Smooth muscle cell (in vitro differentiated cells): ENCODE measurements at regions not wholly inside any gene's neighbourhood (a gene's known extent, or its start where the extent isn't known, plus 50 kb on each side); places are given as distances from the start of the nearest gene placed in this dataset.

Experiments
- DNase-seq: peaks from one replicate; lab custom pipeline; 2025; ENCODE audit not compliant: unreplicated experiment; lab: John Stamatoyannopoulos, UW
- H2AFZ ChIP-seq: fragments of 200-600 bp; sonication (generic); 2 replicates; pipeline ENCODE4 v1.6.0; 2016; ENCODE audit warnings: antibody characterized with exemption, low read depth, mild to moderate bottlenecking
- H3F3A ChIP-seq: fragments of 200-600 bp; sonication (generic); 2 replicates; pipeline ENCODE4 v1.6.0; 2017; ENCODE audit warnings: antibody characterized with exemption, low read depth
- H3K27ac ChIP-seq: fragments of 200-600 bp; sonication (generic); 2 replicates; pipeline ENCODE4 v1.5.1; 2016; ENCODE audit warnings: low read depth, mild to moderate bottlenecking
- H3K27me3 ChIP-seq: fragments of 200-600 bp; sonication (generic); 2 replicates; pipeline ENCODE4 v1.6.1; 2016; ENCODE audit warnings: low read depth, mild to moderate bottlenecking
- H3K36me3 ChIP-seq: fragments of 200-600 bp; sonication (generic); 2 replicates; pipeline ENCODE4 v1.5.1; 2016; ENCODE audit warnings: low read depth
- H3K4me1 ChIP-seq: fragments of 200-600 bp; sonication (generic); 2 replicates; pipeline ENCODE4 v1.5.1; 2016; ENCODE audit warnings: low read depth
- H3K4me2 ChIP-seq: fragments of 200-600 bp; sonication (generic); 2 replicates; pipeline ENCODE4 v1.6.0; 2016; ENCODE audit warnings: mild to moderate bottlenecking
- H3K4me3 ChIP-seq: fragments of 200-600 bp; sonication (generic); 2 replicates; pipeline ENCODE4 v1.5.1; 2016; ENCODE audit warnings: mild to moderate bottlenecking
- H3K79me2 ChIP-seq: fragments of 200-600 bp; sonication (generic); 2 replicates; pipeline ENCODE4 v1.6.0; 2016; ENCODE audit warnings: low read depth, mild to moderate bottlenecking
- H3K9ac ChIP-seq: fragments of 200-600 bp; sonication (generic); 2 replicates; pipeline ENCODE4 v1.6.0; 2016; ENCODE audit warnings: low read depth
- H3K9me3 ChIP-seq: fragments of 200-600 bp; sonication (generic); replicated peaks from 2 replicates; pipeline ENCODE4 v1.5.1; 2016; ENCODE audit warnings: low read depth
- H4K20me1 ChIP-seq: fragments of 200-600 bp; sonication (generic); 2 replicates; pipeline ENCODE4 v1.6.0; 2016; ENCODE audit warnings: low read depth
- WGBS: methylation state at CpG from one replicate; pipeline ENCODE4 v1.1.7; 2016; ENCODE audit warnings: low lambda C conversion rate; 5-methylcytosine and 5-hydroxymethylcytosine counted together
- TF ChIP-seq, protein P1 (sequence below): fragments of 200-600 bp; sonication (generic); IDR thresholded peaks from 2 replicates; pipeline ENCODE4 v1.5.1; 2017; ENCODE audit warnings: borderline replicate concordance, mild to moderate bottlenecking, antibody characterized with exemption; ENCODE audit not compliant: insufficient read depth, poor library complexity, severe bottlenecking

DNA sequence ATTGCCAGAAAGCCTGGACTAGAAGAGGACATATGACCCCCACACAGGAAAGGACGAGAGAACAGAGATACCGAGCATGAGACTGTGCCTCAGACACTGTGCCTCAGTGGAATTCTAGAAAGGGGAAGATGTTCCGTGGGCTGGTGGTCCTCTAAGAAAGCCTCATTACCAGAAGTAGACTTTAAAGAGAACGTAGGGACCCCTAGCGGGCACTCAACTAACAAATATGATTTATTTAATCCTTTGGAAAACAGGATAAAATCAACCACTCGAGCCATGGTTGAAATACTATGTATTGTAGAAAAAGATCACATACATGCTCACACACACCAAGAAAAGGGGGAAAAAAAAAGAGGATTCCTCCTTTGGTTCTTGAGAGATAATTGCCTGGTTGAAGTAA is 701.2 kb upstream of the SORCS1 start:
- TF ChIP-seq, protein P1, sequence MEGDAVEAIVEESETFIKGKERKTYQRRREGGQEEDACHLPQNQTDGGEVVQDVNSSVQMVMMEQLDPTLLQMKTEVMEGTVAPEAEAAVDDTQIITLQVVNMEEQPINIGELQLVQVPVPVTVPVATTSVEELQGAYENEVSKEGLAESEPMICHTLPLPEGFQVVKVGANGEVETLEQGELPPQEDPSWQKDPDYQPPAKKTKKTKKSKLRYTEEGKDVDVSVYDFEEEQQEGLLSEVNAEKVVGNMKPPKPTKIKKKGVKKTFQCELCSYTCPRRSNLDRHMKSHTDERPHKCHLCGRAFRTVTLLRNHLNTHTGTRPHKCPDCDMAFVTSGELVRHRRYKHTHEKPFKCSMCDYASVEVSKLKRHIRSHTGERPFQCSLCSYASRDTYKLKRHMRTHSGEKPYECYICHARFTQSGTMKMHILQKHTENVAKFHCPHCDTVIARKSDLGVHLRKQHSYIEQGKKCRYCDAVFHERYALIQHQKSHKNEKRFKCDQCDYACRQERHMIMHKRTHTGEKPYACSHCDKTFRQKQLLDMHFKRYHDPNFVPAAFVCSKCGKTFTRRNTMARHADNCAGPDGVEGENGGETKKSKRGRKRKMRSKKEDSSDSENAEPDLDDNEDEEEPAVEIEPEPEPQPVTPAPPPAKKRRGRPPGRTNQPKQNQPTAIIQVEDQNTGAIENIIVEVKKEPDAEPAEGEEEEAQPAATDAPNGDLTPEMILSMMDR = no peak
- DNase-seq = no peak
- Histone ChIP-seq H3K9me3 (no peaks in the 10 kb centered on the region), H3K4me1 (peaks cover 9% of the 10 kb centered on the region), H3K9ac (no peak overlapping the region), H3K27me3 (no peaks in the 10 kb centered on the region), H3K4me3 (no peak overlapping the region), H3K79me2 (no peaks in the 10 kb centered on the region), H3F3A (no peaks in the 10 kb centered on the region), H3K4me2 (no peak overlapping the region), H2AFZ (no peak overlapping the region), H3K36me3 (no peaks in the 10 kb centered on the region), H4K20me1 (no peaks in the 10 kb centered on the region), H3K27ac (no peak overlapping the region)
- WGBS = 74% methylated on average over 6 of the region's 6 CpGs

DNA sequence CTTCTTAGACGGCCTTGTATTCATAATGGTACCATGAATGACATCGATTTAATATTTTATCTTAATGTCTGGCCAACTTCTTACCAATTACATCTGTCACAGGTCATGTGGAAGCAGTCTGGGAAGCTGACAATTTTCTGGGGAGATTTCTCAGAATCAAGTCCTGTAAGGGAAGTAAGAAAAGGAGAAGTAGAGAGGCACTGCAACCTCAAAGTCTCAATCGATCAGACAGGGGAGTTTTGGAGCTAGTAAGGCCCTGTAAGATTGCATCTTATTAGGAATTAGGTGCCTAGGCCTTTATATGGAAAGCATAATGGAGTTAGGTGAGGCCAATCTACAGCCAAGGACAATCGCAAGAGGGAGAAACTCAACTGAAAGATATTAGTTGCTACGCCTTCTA is 694.6 kb upstream of the SORCS1 start:
- Histone ChIP-seq H3K4me3 (no peak overlapping the region), H3K36me3 (no peaks in the 10 kb centered on the region), H2AFZ (no peak overlapping the region), H3K27me3 (no peaks in the 10 kb centered on the region), H3K79me2 (no peaks in the 10 kb centered on the region), H3K27ac (no peak overlapping the region), H3F3A (no peaks in the 10 kb centered on the region), H4K20me1 (no peaks in the 10 kb centered on the region), H3K4me1 (peaks cover 9% of the 10 kb centered on the region), H3K4me2 (no peak overlapping the region), H3K9ac (no peak overlapping the region), H3K9me3 (no peaks in the 10 kb centered on the region)
- no peak for DNase-seq
- WGBS = 82% methylated on average over 5 of the region's 5 CpGs
- TF ChIP-seq, protein P1 = no peak

- Histone ChIP-seq H3F3A (no peaks in the 10 kb centered on the region), H3K9ac (no peak overlapping the region), H2AFZ (no peak overlapping the region), H3K27ac (no peak overlapping the region), H3K4me2 (no peak overlapping the region), H3K4me1 (no peaks in the 10 kb centered on the region), H3K36me3 (no peaks in the 10 kb centered on the region), H4K20me1 (no peaks in the 10 kb centered on the region), H3K9me3 (no peaks in the 10 kb centered on the region), H3K79me2 (no peaks in the 10 kb centered on the region), H3K27me3 (no peaks in the 10 kb centered on the region), H3K4me3 (no peak overlapping the region)
- no peak for DNase-seq
- TF ChIP-seq, protein P1 = no peak
Observed at GRCh38 chr10:107856047-107856315, 691.5 kb upstream of the SORCS1 start.

DNA sequence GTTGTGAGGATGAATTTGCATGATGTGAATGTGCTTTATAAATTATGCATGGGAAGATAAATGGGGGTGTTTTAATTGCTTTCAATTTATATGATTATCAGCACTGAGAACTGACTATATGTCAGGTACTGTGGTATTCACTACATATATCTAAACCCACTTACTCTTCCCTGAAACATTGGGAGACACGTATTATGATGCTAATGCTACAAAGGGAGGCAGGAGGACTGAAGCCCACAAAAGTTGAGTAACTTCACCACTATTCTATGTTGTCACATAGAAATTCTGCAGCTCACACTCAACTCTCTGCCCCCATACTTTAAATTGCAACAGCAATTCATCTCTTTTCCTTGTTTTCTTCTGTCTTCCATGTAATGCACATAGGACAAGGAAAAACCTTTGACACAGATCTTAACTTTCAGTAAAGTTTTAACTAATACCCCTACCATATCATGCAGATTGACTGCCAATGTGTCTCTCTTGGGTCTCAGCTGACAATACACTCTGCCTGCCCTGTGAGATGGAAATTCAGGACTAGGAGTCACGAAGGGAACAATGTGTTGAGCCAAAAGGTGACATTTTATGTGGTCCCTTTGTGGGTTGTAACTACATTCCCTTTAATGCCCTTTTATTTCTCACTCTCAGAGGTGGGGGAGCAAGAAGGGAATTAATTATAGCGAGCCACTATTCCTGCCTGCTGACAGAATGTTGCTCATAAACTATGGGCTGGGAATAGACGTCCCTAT is 691.0 kb upstream of the SORCS1 start:
- Histone ChIP-seq H3K4me2 (no peak overlapping the region), H3K4me1 (no peaks in the 10 kb centered on the region), H3K36me3 (no peaks in the 10 kb centered on the region), H3F3A (no peaks in the 10 kb centered on the region), H3K9ac (no peak overlapping the region), H3K27me3 (no peaks in the 10 kb centered on the region), H2AFZ (no peak overlapping the region), H4K20me1 (no peaks in the 10 kb centered on the region), H3K79me2 (no peaks in the 10 kb centered on the region), H3K4me3 (no peak overlapping the region), H3K27ac (no peak overlapping the region), H3K9me3 (no peaks in the 10 kb centered on the region)
- 84% methylated on average over 4 of the region's 4 CpGs for WGBS
- TF ChIP-seq, protein P1 = no peak
- no peak for DNase-seq
